Sigmoid colon (tissue), 6 donors: ENCODE measurements at regions not wholly inside any gene's neighbourhood (a gene's known extent, or its start where the extent isn't known, plus 50 kb on each side); places are given as distances from the start of the nearest gene placed in this dataset.
A peak's percentile ranks its signal among the peaks of the same experiment; 100 is the strongest.

ENCODE experiments used
- DNase-seq: peaks from one replicate; pipeline ENCODE4 v3.0.0-alpha.2; 2019
- H3K27ac ChIP-seq, 4 donors: fragments of 200-600 bp; sonication (generic); one replicate each; pipeline ENCODE4 v1.5.1; 2016 to 2019; ENCODE audit warnings: mild to moderate bottlenecking in 1 of 4
- H3K27me3 ChIP-seq, 3 donors: fragments of 200-600 bp; sonication (generic); one replicate each; pipeline ENCODE4 v1.5.1; 2019; ENCODE audit warnings: mild to moderate bottlenecking in 1 of 3
- H3K36me3 ChIP-seq, 4 donors: fragments of 200-600 bp; sonication (generic); one replicate each; pipeline ENCODE4 v1.5.1; 2016 to 2019
- H3K4me1 ChIP-seq, 4 donors: fragments of 200-600 bp; sonication (generic); one replicate each; pipeline ENCODE4 v1.5.1; 2017 to 2019
- H3K4me3 ChIP-seq, 4 donors: fragments of 200-600 bp; sonication (generic); one replicate each; pipeline ENCODE4 v1.5.1; 2017 to 2019; ENCODE audit warnings: mild to moderate bottlenecking in 2 of 4, moderate library complexity in 1 of 4
- H3K9me3 ChIP-seq, 4 donors: fragments of 200-600 bp in 3 of 4; sonication (generic) in 3 of 4; one replicate each; pipeline versions ENCODE4 v1.5.1 to v1.6.1; 2013 to 2019
- CTCF ChIP-seq, 4 experiments: fragments of 450-650 bp in 3 of 4; fragments of 200-600 bp in 1 of 4; IDR thresholded peaks; one replicate each; pipeline ENCODE4 v1.5.1; 2016 to 2019; ENCODE audit warnings: antibody characterized with exemption in 4 of 4, mild to moderate bottlenecking in 3 of 4, moderate library complexity in 2 of 4
- EP300 ChIP-seq, 4 donors: sonication (generic); formaldehyde crosslinking; IDR thresholded peaks; one replicate each; pipeline ENCODE4 v1.6.1; 2017; ENCODE audit warnings: antibody characterized with exemption in 4 of 4
- POLR2A ChIP-seq, 2 donors: fragments of 450-650 bp; IDR thresholded peaks; one replicate each; pipeline ENCODE4 v1.6.1; 2016; ENCODE audit warnings: antibody characterized with exemption in 2 of 2, mild to moderate bottlenecking in 2 of 2, moderate library complexity in 2 of 2
- POLR2AphosphoS5 ChIP-seq, 4 donors: sonication (generic); formaldehyde crosslinking; IDR thresholded peaks; one replicate each; pipeline ENCODE4 v1.6.1; 2017; ENCODE audit warnings: antibody characterized with exemption in 4 of 4
- WGBS, 2 donors: extraction: QIAGEN DNeasy Blood & Tissue Kit; methylation state at CpG; one replicate each; pipeline ENCODE4 v1.1.7; 2013; 5-methylcytosine and 5-hydroxymethylcytosine counted together
- intact Hi-C: fragments of 100-400 bp; cut with DNase I; formaldehyde crosslinking; loops from one replicate; pipeline ENCODE4 v1.15.1; 2023
- donor health status: healthy with polysubstance abuse.
- donor health status: healthy.

GRCh38 chr20:12924126-12924525 lies 84.6 kb upstream of the SPTLC3 start:
- TF ChIP-seq POLR2A (IDR thresholded peaks at IDR 0.05) = no peak
- no peak for TF ChIP-seq CTCF (IDR thresholded peaks at IDR 0.05)
- no peak for TF ChIP-seq POLR2AphosphoS5 (IDR thresholded peaks at IDR 0.05)
- no peak for TF ChIP-seq EP300 (IDR thresholded peaks at IDR 0.05)
- WGBS, 2 donors = 13 to 27% methylated on average over 2 of the region's 2 CpGs
- Histone ChIP-seq H3K4me3 (no peak overlapping the region), H3K36me3 (no peaks in the 10 kb centered on the region), H3K27me3 (peaks cover 0 to 3% (median 0%) of the 10 kb centered on the region in 3 donors), H3K4me1 (peaks cover 0 to 6% (median 1%) of the 10 kb centered on the region in 4 donors), H3K27ac (no peak overlapping the region), H3K9me3 (no peaks in the 10 kb centered on the region)
- intact Hi-C loops = loop anchor here (2.0 kb wide), 1 partner anchor 183 kb away; no protein-coding TSS in a partner anchor
- DNase-seq = no peak

- Histone ChIP-seq H3K27ac (no peak overlapping the region), H3K9me3 (no peaks in the 10 kb centered on the region), H3K36me3 (no peaks in the 10 kb centered on the region), H3K27me3 (peaks cover 0 to 3% (median 0%) of the 10 kb centered on the region in 3 donors), H3K4me1 (peaks cover 0 to 6% (median 1%) of the 10 kb centered on the region in 4 donors), H3K4me3 (no peak overlapping the region)
- intact Hi-C loops = loop anchor here (2.0 kb wide), 1 partner anchor 182 kb away; no protein-coding TSS in a partner anchor
- peak; percentile 56 to 67 (median 62) for TF ChIP-seq CTCF (IDR thresholded peaks at IDR 0.05)
- no peak for TF ChIP-seq POLR2AphosphoS5 (IDR thresholded peaks at IDR 0.05)
- no peak for TF ChIP-seq POLR2A (IDR thresholded peaks at IDR 0.05)
- TF ChIP-seq EP300 (IDR thresholded peaks at IDR 0.05) = no peak
- WGBS, 2 donors = 30 to 34% methylated on average over 7 of the region's 7 CpGs
- no peak for DNase-seq
Measured at GRCh38 chr20:12925210-12925755, 83.5 kb upstream of the SPTLC3 start.

GRCh38 chr20:12925863-12926793 lies 82.6 kb upstream of the SPTLC3 start:
- peaks cover 0 to under 1% (median 0%) of the 10 kb centered on the region in 3 donors for H3K27me3 ChIP-seq
- H3K27ac ChIP-seq = no peak overlapping the region
- intact Hi-C loops = loop anchor here (2.0 kb wide), 1 partner anchor 181 kb away; no protein-coding TSS in a partner anchor
- no peak overlapping the region for H3K4me3 ChIP-seq
- H3K36me3 ChIP-seq = no peaks in the 10 kb centered on the region
- DNase-seq = no peak
- WGBS, 2 donors = 43 to 63% methylated on average over 9 of the region's 9 CpGs
- peaks cover 0 to 6% (median 1%) of the 10 kb centered on the region in 4 donors for H3K4me1 ChIP-seq
- no peaks in the 10 kb centered on the region for H3K9me3 ChIP-seq
- no peak for TF ChIP-seq POLR2AphosphoS5 (IDR thresholded peaks at IDR 0.05)
- no peak for TF ChIP-seq CTCF (IDR thresholded peaks at IDR 0.05)
- TF ChIP-seq EP300 (IDR thresholded peaks at IDR 0.05) = no peak
- no peak for TF ChIP-seq POLR2A (IDR thresholded peaks at IDR 0.05)

- Histone ChIP-seq H3K36me3 (no peaks in the 10 kb centered on the region), H3K4me1 (peaks cover 0 to 6% (median 1%) of the 10 kb centered on the region in 4 donors), H3K27ac (no peak overlapping the region), H3K4me3 (no peak overlapping the region), H3K27me3 (no peaks in the 10 kb centered on the region), H3K9me3 (no peaks in the 10 kb centered on the region)
- no peak for DNase-seq
- 95% methylated on average over 5 of the region's 5 CpGs for WGBS, 2 donors
- intact Hi-C loops = no loop called here
- TF ChIP-seq EP300 (IDR thresholded peaks at IDR 0.05) = no peak
- TF ChIP-seq POLR2A (IDR thresholded peaks at IDR 0.05) = no peak
- TF ChIP-seq CTCF (IDR thresholded peaks at IDR 0.05) = no peak
- TF ChIP-seq POLR2AphosphoS5 (IDR thresholded peaks at IDR 0.05) = no peak
Measured at GRCh38 chr20:12927489-12927888, 81.3 kb upstream of the SPTLC3 start.
